GM12801 (cell line): ENCODE measurements at regions not wholly inside any gene's neighbourhood (a gene's known extent, or its start where the extent isn't known, plus 50 kb on each side); places are given as distances from the start of the nearest gene placed in this dataset.

Experiments used
- CTCF ChIP-seq: IDR thresholded peaks from one replicate; pipeline ENCODE4 v1.5.1; 2011; ENCODE audit warnings: control low read depth; ENCODE audit not compliant: insufficient read length; ENCODE audit errors: extremely low read depth

DNA sequence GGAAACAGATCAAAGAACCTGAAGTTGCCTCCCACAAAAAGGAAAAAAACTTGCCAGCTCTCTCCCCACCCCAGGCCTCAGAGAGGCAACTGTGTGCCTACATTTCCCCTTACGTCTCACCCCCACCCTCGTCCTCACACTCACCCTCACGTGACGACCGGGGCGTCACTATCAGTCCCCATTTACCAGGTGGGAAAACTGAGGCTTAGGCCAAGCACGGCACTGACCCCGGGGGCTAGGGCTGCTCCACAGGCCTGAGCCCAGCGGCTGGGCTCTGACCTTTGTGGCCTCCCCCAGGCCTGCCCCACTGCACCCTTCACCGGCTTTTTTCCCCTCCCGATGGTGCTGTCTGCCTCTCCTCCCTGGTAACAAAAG is 51.5 kb upstream of the RUNX3 start:
- TF ChIP-seq CTCF, result no peak

DNA sequence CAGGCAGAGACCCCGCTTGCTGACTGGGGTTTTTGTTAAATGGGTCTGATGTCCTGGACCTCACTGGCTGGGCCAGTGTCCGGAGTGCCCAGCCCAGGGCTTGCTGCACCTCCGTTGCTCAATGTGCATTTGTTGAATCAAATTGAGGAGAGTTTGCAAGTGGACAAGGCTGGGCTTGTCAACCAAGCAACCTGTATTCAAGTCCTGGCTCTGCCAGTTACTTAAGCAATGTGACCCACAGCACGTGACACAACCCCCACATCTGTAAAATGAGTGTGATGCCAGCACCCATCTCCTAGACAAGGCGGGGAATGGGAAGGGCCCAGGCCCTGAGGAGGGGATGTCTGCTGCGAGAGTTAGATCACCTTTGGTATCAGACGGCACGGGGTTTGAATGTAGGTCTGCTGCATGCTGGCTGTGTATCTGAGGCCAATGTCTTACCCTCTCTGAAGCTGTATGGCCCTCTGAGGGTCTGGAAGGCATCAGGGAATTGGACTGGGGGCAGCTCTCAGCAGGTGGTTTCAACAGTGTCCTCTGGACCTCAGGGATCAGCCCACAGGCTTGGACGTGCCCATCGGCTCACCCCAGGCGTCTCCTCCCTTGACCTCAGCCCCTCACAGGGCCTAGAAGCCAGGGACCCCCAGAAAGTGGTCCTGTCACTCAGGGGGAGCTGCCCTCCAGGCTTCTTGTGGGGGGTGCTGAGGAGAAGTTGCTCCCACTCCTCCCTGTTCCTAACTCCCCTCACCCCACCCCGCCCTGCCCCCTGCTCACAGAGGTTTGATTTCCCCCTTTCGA is 51.0 kb upstream of the RUNX3 start:
- TF ChIP-seq CTCF, result no peak
